DMS114 treated with DMSO at 0.1 percent for 48 hours (cell line): ENCODE measurements at regions not wholly inside any gene's neighbourhood (a gene's known extent, or its start where the extent isn't known, plus 50 kb on each side); places are given as distances from the start of the nearest gene placed in this dataset.

ENCODE experiments used
- DNase-seq: peaks from one replicate; lab custom pipeline; 2025; ENCODE audit not compliant: unreplicated experiment; lab: John Stamatoyannopoulos, UW

GRCh38 chr7:17016402-17017010 lies 134.7 kb upstream of the AGR3 start:
- DNase-seq, result no peak

DNA sequence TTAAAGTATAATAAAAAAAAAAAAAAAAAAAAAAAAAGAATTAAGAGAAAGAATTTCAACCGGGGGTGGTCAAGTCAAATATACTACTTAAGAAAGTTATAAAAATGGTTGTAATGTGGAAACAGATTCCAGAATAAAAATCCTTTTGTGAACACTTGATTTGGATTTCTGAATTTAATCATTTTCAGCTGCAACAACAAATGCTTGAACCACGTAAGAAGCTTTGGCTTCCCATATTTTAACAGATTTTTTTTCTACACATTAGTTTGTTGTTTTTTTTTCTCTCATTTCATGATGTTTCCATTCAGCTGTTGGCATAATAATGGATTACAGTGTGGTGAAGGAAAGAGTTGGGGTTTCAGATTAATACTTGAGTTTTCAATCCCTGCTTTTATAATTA lies 137.3 kb upstream of the AGR3 start:
- DNase-seq, result no peak

DNA sequence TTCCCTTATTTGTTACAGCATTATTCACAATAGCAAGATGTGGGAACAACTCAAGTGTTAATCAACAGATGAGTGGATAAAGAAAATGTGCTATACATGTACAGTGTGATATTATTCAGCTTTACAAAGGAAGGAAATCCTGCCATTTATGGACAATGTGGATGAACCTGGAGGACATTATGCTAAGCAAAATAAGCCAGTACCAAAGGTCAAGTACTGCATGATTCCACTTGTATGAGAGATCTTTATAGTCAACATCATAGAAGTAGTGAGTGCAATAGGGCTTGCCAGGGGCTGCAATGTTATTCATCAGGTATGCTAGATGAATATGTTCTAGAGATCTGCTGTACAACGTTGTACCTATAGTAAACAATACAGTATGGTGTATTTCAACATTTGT lies 138.5 kb upstream of the AGR3 start:
- DNase-seq, result no peak

GRCh38 chr7:17021205-17021604 lies 139.4 kb upstream of the AGR3 start:
- DNase-seq, result no peak

DNA sequence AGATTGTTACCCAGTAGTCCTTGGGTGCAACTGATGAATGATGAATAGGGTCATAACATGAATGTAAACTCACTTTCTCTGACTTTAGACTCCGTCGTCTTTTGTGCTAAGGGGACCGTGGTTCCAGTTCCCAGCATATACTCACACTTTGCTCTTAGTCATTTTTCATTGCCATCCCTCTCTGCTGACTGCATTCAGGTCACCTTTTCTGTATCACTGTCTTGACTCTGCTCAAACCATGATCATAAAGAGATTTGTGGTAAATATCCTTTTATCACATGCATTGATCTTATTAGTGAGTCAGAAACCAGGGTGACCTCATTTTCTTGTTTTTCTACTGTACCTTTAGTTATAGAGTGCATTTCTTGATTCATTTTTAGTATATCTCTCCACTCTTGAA lies 141.1 kb upstream of the AGR3 start:
- no peak for DNase-seq

DNA sequence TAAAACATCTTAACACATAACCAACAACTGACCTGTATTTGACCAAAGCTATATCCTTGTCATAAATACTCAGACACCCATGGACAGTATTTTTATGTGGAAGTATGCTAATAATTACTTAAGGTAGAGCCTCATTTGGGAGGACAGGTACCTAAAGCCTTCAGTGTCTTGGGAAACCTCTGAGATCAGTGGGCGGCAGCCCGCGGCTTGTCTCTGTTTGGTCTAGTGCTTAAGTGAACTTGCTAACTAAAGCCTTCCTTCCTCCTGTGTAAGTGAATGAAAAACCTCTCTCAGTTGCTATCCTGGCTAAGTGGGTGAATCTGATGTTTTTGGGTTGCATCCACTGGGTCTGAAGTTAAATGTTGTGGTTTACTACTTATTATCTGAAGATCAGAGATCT lies 144.5 kb upstream of the AGR3 start:
- DNase-seq, result no peak

DNA sequence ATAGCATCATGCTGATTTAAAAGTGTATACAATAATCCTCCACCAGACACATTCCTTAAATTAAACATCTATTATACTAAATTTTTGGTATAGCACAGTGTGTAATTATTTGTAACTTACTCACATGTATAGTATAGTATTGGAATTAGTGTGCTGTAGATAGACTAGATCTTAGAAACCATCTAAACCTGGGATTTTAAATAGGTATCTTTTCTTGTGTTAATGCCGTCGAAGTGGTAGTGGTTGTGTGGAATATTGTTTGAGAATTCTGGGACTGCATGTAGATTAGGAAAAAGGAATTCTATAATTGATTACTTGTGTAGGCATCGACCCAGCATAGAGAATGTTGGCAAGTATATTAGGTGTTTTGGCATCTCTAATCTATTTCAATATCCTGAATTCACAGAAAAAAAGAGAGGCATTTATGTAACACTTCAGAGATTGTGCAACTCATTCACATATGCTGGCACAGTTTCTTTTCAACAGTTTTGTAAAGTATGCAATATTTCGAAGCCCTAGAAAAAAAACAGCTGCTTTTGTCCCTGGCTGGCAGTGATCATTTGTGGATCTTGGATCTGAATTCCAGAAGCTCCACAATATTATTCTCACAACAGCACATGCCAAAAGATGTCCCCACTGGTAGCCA lies 145.5 kb upstream of the AGR3 start:
- no peak for DNase-seq

- no peak for DNase-seq
These were observed 146.0 kb upstream of the AGR3 start for GRCh38 chr7:17027789-17028152.

- DNase-seq, result no peak
These were observed 147.4 kb upstream of the AGR3 start for GRCh38 chr7:17029150-17029549.

DNA sequence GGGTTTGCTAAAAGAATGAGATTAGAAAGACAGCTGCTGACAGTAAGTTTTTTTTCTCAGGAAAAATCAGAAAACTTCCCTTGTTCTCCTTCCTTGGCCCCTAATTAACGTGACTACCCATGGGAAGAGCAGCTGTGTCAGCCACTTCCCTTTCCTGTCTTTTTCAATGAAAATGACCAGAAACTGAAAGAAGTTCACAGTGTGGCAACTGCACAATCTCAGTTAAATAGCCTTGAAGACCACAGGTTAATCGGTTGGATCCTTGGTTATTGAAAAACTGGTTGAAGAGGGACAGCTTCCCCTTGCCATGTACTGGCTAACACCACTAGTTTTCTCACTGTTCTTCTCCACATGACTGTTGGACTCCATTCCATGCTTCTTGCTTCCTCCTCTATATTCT lies 148.8 kb upstream of the AGR3 start:
- DNase-seq, result no peak

DNA sequence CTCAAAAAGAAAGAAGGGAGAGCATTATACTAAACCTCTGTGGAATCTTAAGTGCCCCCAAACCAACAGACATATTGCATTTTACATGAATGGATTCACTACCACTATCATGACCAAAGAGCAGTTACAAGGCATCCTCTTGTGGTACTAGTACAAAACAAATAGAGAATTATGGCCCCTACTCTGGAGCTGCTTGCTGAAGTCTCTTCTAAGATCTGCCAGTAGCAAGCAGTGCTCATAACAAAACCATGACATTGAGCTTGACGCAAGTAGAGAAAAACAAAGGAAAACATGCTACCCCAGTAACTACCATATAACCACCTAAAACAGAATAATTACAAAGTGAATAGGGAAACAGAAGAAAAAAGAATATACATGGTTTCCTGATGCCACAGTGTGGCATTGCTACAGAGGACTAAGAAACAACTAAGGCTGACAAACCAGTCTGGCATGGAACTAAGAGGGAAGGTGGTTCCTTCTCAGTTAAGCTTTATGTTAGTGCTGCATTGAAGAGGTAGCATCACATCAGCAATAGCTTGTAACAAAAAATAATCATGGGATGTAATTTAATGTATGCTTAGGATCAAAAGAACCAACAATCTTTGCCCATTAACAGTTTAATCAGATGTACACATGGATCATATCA lies 150.2 kb upstream of the AGR3 start:
- no peak for DNase-seq

- no peak for DNase-seq
These were observed 151.5 kb upstream of the AGR3 start for GRCh38 chr7:17033245-17033644.

DNA sequence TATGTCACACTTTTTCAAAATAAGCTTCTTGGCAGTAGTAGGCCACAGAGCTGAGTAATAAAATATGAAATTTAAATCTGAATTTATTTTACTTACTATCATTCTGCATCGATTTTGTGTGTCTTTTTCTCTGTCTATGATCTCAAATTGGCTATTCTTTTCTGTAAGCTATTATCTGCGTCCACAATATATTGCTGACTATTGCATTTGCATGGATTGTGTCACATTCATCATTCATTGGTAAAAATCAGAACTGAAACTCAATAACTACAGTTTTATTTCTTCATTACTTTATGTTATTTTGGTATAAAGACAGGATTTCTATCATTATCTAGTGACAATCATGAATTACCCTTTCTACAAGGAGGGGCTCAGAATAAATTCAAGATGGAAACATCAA lies 154.8 kb upstream of the AGR3 start:
- no peak for DNase-seq

DNA sequence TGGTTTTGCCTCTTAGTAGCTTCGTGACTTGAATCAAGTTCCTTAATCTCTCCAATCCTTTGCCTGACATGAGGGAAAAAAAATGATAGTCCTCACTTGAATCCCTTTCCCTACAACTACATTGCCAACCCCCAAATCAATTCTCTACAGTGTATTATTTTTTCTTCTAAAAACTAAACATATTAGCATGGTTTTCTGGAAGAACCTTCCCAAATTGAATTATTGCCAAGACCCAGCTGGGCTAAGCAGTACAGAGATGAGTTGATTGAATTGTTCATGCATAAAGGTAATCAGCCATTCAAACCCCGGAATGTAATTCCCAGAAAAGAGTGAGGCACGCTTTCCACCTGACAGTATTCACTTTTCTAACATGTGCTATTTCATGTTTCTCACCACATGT lies 155.6 kb upstream of the AGR3 start:
- no peak for DNase-seq

DNA sequence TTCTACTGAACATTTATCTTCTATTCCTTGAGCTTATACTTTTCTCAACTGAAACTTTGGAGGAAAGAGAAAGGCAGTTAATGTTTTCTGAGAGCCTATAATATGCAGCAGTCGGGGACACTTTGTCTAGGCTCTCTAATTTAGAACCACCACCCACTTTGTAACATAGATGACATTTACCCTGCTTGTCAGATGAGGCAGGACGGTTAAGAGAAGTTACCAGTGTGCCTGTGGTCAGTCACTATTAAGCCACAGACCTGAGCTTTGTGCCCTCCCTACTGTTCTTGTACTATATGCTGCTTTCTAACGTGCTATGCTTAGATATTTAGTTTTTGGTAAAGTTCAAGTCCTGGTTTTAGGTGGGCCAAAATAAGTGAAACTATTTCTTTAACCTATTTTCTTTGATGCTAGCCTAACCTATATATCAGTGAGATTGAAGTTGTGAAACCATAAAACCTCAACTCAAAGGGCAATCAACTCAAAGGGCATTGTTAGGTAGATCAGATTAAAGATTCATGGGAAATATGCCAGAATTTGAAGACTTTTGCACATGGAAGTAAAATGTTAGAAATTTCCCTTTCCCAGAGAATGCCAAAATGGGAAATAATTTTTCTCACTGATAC lies 156.5 kb upstream of the AGR3 start:
- no peak for DNase-seq

GRCh38 chr7:17038783-17039170 lies 157.0 kb upstream of the AGR3 start:
- DNase-seq, result no peak

DNA sequence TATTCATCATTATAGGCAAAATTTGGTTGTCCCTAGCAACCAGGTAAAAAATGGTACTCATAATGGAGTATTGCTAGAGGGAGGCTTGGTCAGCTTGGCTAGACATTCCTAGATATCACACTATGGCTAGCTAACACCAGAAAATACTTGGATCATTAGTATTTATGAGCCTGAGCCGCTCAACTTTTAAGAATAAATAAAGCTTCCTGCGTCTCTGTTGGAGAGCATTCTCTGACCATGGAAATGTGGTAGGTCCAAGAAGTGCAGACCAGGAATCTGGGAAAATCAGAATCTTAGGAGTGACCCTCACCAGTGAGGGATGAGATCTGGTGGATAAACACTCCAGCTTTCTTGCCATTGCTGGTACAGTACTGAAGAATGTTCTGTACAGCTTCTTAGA lies 157.6 kb upstream of the AGR3 start:
- no peak for DNase-seq

DNA sequence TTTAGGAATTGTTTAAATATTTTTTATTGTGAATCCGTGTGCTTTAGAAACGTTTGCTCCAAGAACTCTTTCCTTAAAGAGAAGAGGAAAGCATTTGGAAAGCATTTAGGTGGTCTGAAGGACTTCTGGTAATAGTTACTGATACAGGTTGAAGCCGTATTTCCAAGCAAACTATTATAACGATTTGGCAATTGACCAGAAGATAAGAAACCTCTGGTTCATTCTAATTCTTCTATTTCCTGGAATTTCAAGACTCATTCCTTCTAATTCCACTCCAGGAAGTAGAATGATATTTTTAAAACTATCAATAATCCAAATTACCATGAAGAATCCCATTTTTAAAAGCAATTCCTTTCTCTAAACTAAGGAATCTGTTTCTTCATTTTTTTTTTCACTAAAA lies 158.9 kb upstream of the AGR3 start:
- no peak for DNase-seq

DNA sequence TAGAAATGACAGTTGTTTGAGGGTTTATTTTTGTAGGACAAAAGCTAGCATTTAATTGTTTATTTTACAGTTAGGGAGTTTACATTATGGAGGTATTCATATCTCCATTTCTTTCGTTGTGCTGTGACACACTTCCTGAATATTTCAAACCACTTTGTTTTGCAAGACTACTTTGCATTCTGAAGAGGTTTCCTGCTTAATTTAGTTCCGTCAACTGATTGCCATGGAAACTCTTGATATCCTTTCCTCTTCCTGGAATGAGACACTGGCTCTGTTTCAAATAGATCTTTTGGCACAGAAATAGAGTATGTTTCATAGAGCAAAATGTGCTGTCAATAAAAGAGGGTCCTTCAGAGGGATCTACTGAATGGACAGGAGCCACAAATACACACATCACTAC lies 159.5 kb upstream of the AGR3 start:
- DNase-seq, result no peak

GRCh38 chr7:17042211-17042610 lies 160.4 kb upstream of the AGR3 start:
- no peak for DNase-seq

DNA sequence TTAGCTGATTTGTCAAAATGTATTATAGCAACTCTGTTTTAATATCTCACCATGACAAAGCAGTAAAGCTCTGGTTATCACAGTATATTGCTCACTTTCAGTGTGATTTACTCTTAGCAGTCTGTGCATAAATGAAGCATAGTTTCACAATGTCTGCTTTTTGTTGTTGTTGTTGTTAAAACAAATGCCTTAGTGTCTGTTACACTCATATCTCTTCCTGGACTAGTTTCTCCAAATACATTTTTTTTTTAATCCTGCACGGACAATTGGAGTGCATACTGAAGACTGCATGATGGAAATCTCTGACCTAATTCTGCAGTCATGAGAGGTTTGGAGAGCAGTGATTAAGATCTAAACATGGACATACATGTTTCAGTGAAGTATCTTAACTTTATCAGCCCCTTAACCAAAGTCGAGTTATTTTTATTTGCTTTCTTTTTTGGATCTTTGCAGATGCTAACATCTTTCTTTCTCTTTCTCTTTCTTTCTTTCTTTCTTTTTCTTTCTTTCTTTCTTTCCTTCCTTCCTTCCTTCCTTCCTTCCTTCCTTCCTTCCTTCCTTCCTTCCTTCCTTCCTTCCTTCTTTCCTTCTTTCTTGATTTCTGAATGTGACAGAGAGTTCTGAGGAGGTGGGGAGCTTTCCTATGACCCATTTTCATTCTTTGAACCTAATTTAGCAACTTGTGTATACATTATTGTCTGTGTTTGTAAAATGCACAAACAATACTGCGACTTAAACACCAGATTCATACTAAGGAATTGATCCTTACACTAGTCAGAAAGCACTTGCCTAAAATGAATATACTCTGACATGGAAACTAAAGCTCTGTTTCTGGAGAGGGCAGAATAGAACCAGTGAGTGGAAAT lies 161.5 kb upstream of the AGR3 start:
- DNase-seq, result no peak

GRCh38 chr7:17044396-17044795 lies 162.6 kb upstream of the AGR3 start:
- DNase-seq, result no peak
